Large intestine (tissue), 3 donors: ENCODE measurements at regions not wholly inside any gene's neighbourhood (a gene's known extent, or its start where the extent isn't known, plus 50 kb on each side); places are given as distances from the start of the nearest gene placed in this dataset.

Source experiments
- DNase-seq, 2 donors: peaks; one replicate each; pipeline versions ENCODE4 v3.0.0 to v3.0.0-alpha.2; 2013
- H3K27ac ChIP-seq: one replicate; pipeline ENCODE4 v1.5.1; 2013; ENCODE audit warnings: low read length
- H3K27me3 ChIP-seq: 2 replicates; pipeline ENCODE4 v1.6.1; 2013; ENCODE audit warnings: low read length; ENCODE audit not compliant: control insufficient read depth, insufficient read depth
- H3K36me3 ChIP-seq: 2 replicates; pipeline ENCODE4 v1.6.1; 2013; ENCODE audit warnings: low read length; ENCODE audit not compliant: control insufficient read depth, insufficient read depth
- H3K4me1 ChIP-seq: one replicate; pipeline ENCODE4 v1.6.1; 2013; ENCODE audit warnings: low read length; ENCODE audit not compliant: control insufficient read depth, insufficient read depth
- H3K4me3 ChIP-seq: one replicate; pipeline ENCODE4 v1.5.1; 2013; ENCODE audit warnings: low read length
- H3K9me3 ChIP-seq: one replicate; pipeline ENCODE4 v1.6.1; 2013; ENCODE audit warnings: mild to moderate bottlenecking, low read depth, low read length, moderate library complexity; ENCODE audit not compliant: control insufficient read depth
- WGBS: methylation state at CpG from one replicate; pipeline ENCODE4 v1.1.5; 2013; ENCODE audit warnings: low lambda C conversion rate; ENCODE audit not compliant: insufficient coverage; 5-methylcytosine and 5-hydroxymethylcytosine counted together

GRCh38 chr2:120977582-120978358 lies 242.1 kb downstream of the GLI2 start:
- Histone ChIP-seq H3K9me3 (no peaks in the 10 kb centered on the region), H3K4me3 (no peak overlapping the region), H3K27me3 (peaks cover 43% of the 10 kb centered on the region), H3K4me1 (no peaks in the 10 kb centered on the region), H3K27ac (no peak overlapping the region), H3K36me3 (peaks cover 2% of the 10 kb centered on the region)
- WGBS: 90% methylated on average over 2 of the region's 25 CpGs
- DNase-seq: no peak

GRCh38 chr2:120978359-120979050 lies 242.8 kb downstream of the GLI2 start:
- H3K4me1 ChIP-seq: no peaks in the 10 kb centered on the region
- WGBS: no CpG with 5 or more reads among the region's 20 CpGs
- H3K27me3 ChIP-seq: peaks cover 43% of the 10 kb centered on the region
- no peak overlapping the region for H3K27ac ChIP-seq
- H3K4me3 ChIP-seq: no peak overlapping the region
- no peak for DNase-seq
- H3K36me3 ChIP-seq: peaks cover 2% of the 10 kb centered on the region
- H3K9me3 ChIP-seq: no peaks in the 10 kb centered on the region

GRCh38 chr2:120979398-120979797 lies 243.7 kb downstream of the GLI2 start:
- no peaks in the 10 kb centered on the region for H3K4me1 ChIP-seq
- no peak overlapping the region for H3K4me3 ChIP-seq
- no CpG with 5 or more reads among the region's 2 CpGs for WGBS
- DNase-seq: no peak
- H3K27ac ChIP-seq: no peak overlapping the region
- no peaks in the 10 kb centered on the region for H3K36me3 ChIP-seq
- peaks cover 39% of the 10 kb centered on the region for H3K27me3 ChIP-seq
- H3K9me3 ChIP-seq: no peaks in the 10 kb centered on the region

DNA sequence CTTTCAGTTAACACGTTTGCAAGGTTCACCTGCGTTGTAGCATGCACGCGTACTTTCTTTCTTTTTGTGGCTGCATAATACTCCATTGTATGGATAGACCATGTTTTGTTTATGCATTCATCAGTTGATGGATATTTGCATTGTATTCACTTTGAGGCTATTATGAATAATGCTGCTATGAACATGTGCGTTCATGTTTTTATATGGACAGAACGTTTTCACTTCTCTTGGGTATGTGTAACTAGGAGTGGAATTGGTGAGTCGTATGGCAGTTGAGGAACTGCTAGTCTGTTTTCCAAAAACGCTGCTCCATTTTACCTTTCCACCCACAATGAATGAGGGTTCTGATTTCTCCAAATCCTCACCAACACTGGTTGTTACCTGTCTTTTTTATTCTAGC lies 244.3 kb downstream of the GLI2 start:
- Histone ChIP-seq H3K4me1 (no peaks in the 10 kb centered on the region), H3K27ac (no peak overlapping the region), H3K27me3 (peaks cover 36% of the 10 kb centered on the region), H3K9me3 (no peaks in the 10 kb centered on the region), H3K4me3 (no peak overlapping the region), H3K36me3 (no peaks in the 10 kb centered on the region)
- no peak for DNase-seq
- WGBS: 100% methylated on average over 1 of the region's 8 CpGs

DNA sequence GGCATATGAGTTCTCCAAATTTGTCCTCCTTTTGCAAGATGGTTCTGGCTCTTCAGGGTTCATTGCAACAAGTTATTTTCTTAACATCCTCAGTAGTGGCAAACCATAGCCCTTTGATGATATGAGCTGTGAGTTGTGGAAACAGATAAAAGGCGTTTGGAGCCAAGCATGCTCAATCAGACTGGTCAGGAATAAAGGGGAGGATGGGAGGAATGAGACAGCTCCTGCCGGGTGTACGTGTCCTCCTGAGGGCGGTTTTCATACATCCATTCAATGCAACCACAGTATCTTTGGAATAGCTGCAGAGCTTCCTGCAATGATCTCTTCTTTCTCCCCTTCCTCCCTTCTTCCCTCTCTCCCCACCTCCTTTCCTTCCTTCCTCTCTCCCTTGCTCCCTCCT lies 245.8 kb downstream of the GLI2 start:
- no CpG with 5 or more reads among the region's 4 CpGs for WGBS
- Histone ChIP-seq H3K27ac (no peak overlapping the region), H3K4me3 (no peak overlapping the region), H3K36me3 (no peaks in the 10 kb centered on the region), H3K27me3 (peaks cover 27% of the 10 kb centered on the region), H3K9me3 (no peaks in the 10 kb centered on the region), H3K4me1 (no peaks in the 10 kb centered on the region)
- no peak for DNase-seq

DNA sequence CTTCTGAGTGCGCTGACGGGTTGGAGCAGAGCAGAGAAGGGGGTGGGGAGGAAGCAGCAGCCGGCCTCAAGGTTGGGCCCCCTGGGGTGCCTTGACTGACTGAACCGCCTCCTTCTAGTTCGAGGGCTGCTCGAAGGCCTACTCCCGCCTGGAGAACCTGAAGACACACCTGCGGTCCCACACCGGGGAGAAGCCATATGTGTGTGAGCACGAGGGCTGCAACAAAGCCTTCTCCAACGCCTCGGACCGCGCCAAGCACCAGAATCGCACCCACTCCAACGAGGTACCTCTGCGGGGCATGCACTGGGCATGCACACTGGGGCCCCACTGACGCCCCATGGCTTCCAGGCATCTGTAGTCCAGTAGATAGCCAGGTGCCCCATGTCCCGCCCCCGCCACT lies 246.9 kb downstream of the GLI2 start:
- no peak for DNase-seq
- Histone ChIP-seq H3K36me3 (peaks cover 6% of the 10 kb centered on the region), H3K9me3 (no peaks in the 10 kb centered on the region), H3K27ac (no peak overlapping the region), H3K27me3 (peaks cover 17% of the 10 kb centered on the region), H3K4me3 (no peak overlapping the region), H3K4me1 (no peaks in the 10 kb centered on the region)
- WGBS: no CpG with 5 or more reads among the region's 20 CpGs

DNA sequence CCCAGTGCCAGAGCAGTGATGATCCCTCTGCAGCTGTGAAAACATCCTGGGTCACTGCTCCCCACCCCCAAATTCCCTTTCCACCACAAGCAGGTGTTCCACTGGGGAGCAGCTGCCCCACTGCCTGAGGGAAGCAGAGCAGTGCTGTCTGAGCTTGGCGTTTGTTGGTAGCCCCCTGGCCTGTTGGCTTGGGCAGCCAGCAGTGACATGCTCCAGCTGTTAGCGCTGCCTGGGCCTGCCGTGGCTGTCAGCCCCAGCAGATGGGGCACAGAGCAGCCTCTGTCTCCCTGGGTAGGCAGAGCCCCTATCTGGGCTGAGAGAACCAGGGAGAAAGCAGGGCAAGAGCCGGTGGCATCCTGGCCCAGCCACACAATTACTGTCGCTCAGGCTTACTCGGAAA lies 247.7 kb downstream of the GLI2 start:
- peaks cover 6% of the 10 kb centered on the region for H3K36me3 ChIP-seq
- no peaks in the 10 kb centered on the region for H3K4me1 ChIP-seq
- H3K27me3 ChIP-seq: peaks cover 11% of the 10 kb centered on the region
- no peaks in the 10 kb centered on the region for H3K9me3 ChIP-seq
- no peak overlapping the region for H3K4me3 ChIP-seq
- no peak overlapping the region for H3K27ac ChIP-seq
- no peak for DNase-seq
- WGBS: 90% methylated on average over 2 of the region's 6 CpGs

DNA sequence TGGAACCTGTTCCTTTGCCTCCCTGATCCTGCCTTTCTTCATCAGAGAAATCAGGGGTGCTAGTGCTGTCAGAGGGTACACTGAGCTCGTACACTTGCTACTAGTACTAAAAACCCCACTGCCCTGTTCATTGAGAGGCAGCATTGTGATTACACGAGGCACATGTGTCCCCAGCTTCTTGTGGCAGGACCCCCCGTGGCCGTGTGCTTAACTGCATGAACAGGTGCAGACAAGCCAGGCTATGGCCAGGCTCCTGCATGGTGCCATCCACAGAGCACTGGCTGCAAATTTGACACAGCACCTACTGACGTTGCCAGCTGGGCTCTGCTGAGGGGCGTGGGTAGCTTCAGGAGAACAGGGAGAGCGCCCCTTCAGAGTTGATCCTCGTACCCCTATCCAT lies 248.4 kb downstream of the GLI2 start:
- H3K4me1 ChIP-seq: no peaks in the 10 kb centered on the region
- peaks cover 6% of the 10 kb centered on the region for H3K36me3 ChIP-seq
- WGBS: no CpG with 5 or more reads among the region's 8 CpGs
- peaks cover 5% of the 10 kb centered on the region for H3K27me3 ChIP-seq
- peaks cover 2% of the 10 kb centered on the region for H3K9me3 ChIP-seq
- no peak for DNase-seq
- H3K27ac ChIP-seq: no peak overlapping the region
- no peak overlapping the region for H3K4me3 ChIP-seq

GRCh38 chr2:120984452-120985173 lies 248.9 kb downstream of the GLI2 start:
- peaks cover 3% of the 10 kb centered on the region for H3K9me3 ChIP-seq
- H3K4me1 ChIP-seq: no peaks in the 10 kb centered on the region
- H3K4me3 ChIP-seq: no peak overlapping the region
- DNase-seq: no peak
- no peak overlapping the region for H3K27ac ChIP-seq
- H3K27me3 ChIP-seq: peaks cover 4% of the 10 kb centered on the region
- H3K36me3 ChIP-seq: peaks cover 6% of the 10 kb centered on the region
- no CpG with 5 or more reads among the region's 28 CpGs for WGBS

- H3K36me3 ChIP-seq: peaks cover 9% of the 10 kb centered on the region
- H3K27me3 ChIP-seq: peaks cover 4% of the 10 kb centered on the region
- no peak for DNase-seq
- H3K9me3 ChIP-seq: peaks cover 3% of the 10 kb centered on the region
- H3K4me1 ChIP-seq: no peaks in the 10 kb centered on the region
- no peak overlapping the region for H3K4me3 ChIP-seq
- no CpG with 5 or more reads among the region's 12 CpGs for WGBS
- no peak overlapping the region for H3K27ac ChIP-seq
Observed at GRCh38 chr2:120985174-120985996, 249.7 kb downstream of the GLI2 start.
